MM.1S (cell line): ENCODE measurements at regions not wholly inside any gene's neighbourhood (a gene's known extent, or its start where the extent isn't known, plus 50 kb on each side); places are given as distances from the start of the nearest gene placed in this dataset.

ENCODE experiments used
- CTCF ChIP-seq: fragments of 300-600 bp; sonication (generic); IDR thresholded peaks from 2 replicates; pipeline ENCODE4 v1.5.1; 2016; ENCODE audit warnings: antibody characterized with exemption, low read length, mixed read lengths
- EZH2 ChIP-seq: fragments of 300-600 bp; sonication (generic); optimal IDR thresholded peaks from 2 replicates; pipeline ENCODE3; 2017; ENCODE audit warnings: low read depth, mild to moderate bottlenecking, antibody characterized with exemption, low read length, mixed read lengths
- EZH2phosphoT487 ChIP-seq: fragments of 300-600 bp; sonication (generic); IDR thresholded peaks from 2 replicates; pipeline ENCODE4 v1.6.1; 2018; ENCODE audit warnings: antibody characterized with exemption, low read length

- TF ChIP-seq CTCF, result no peak
- no peak for TF ChIP-seq EZH2
- TF ChIP-seq EZH2phosphoT487, result no peak
These were observed 267.0 kb upstream of the NCAM1 start for GRCh38 chr11:112694245-112694644.
